ENCODE measurements at regions not wholly inside any gene's neighbourhood (a gene's known extent, or its start where the extent isn't known, plus 50 kb on each side); places are given as distances from the start of the nearest gene placed in this dataset.

- DNase-seq (ENCODE audit: low spot score): no peak
- in situ Hi-C loops (cut with MboI; ENCODE audit: low pct_unique_long_range_greater_than_20kb, low sequenced_read_pairs, unreplicated experiment): no loop called here
- no peak for TF ChIP-seq CTCF (IDR thresholded peaks at IDR 0.05; ENCODE audit: extremely low read depth, insufficient read depth, missing control alignments)
These were observed 110.3 kb downstream of the DUSP10 start for GRCh38 chr1:221631556-221631955.

- no peak for DNase-seq (ENCODE audit: low spot score)
- in situ Hi-C loops (cut with MboI; ENCODE audit: low pct_unique_long_range_greater_than_20kb, low sequenced_read_pairs, unreplicated experiment): no loop called here
- no peak for TF ChIP-seq CTCF (IDR thresholded peaks at IDR 0.05; ENCODE audit: extremely low read depth, insufficient read depth, missing control alignments)
These were observed 109.8 kb downstream of the DUSP10 start for GRCh38 chr1:221632072-221632471.

- in situ Hi-C loops (cut with MboI; ENCODE audit: low pct_unique_long_range_greater_than_20kb, low sequenced_read_pairs, unreplicated experiment): no loop called here
- no peak for DNase-seq (ENCODE audit: low spot score)
- TF ChIP-seq CTCF (IDR thresholded peaks at IDR 0.05; ENCODE audit: extremely low read depth, insufficient read depth, missing control alignments): no peak
These were observed 108.0 kb downstream of the DUSP10 start for GRCh38 chr1:221633841-221634409.

- no peak for DNase-seq (ENCODE audit: low spot score)
- in situ Hi-C loops (cut with MboI; ENCODE audit: low pct_unique_long_range_greater_than_20kb, low sequenced_read_pairs, unreplicated experiment): no loop called here
- TF ChIP-seq CTCF (IDR thresholded peaks at IDR 0.05; ENCODE audit: extremely low read depth, insufficient read depth, missing control alignments): no peak
These were observed 107.3 kb downstream of the DUSP10 start for GRCh38 chr1:221634606-221635005.

- TF ChIP-seq CTCF (IDR thresholded peaks at IDR 0.05; ENCODE audit: extremely low read depth, insufficient read depth, missing control alignments): no peak
- no peak for DNase-seq (ENCODE audit: low spot score)
- in situ Hi-C loops (cut with MboI; ENCODE audit: low pct_unique_long_range_greater_than_20kb, low sequenced_read_pairs, unreplicated experiment): no loop called here
These were observed 106.6 kb downstream of the DUSP10 start for GRCh38 chr1:221635305-221635704.

GRCh38 chr1:221636096-221636495, 105.8 kb downstream of the DUSP10 start:
- DNase-seq (ENCODE audit: low spot score): no peak
- in situ Hi-C loops (cut with MboI; ENCODE audit: low pct_unique_long_range_greater_than_20kb, low sequenced_read_pairs, unreplicated experiment): no loop called here
- no peak for TF ChIP-seq CTCF (IDR thresholded peaks at IDR 0.05; ENCODE audit: extremely low read depth, insufficient read depth, missing control alignments)

GRCh38 chr1:221636967-221637366, 104.9 kb downstream of the DUSP10 start:
- TF ChIP-seq CTCF (IDR thresholded peaks at IDR 0.05; ENCODE audit: extremely low read depth, insufficient read depth, missing control alignments): no peak
- in situ Hi-C loops (cut with MboI; ENCODE audit: low pct_unique_long_range_greater_than_20kb, low sequenced_read_pairs, unreplicated experiment): no loop called here
- DNase-seq (ENCODE audit: low spot score): no peak
